HG02588 (cell line): ENCODE measurements at regions not wholly inside any gene's neighbourhood (a gene's known extent, or its start where the extent isn't known, plus 50 kb on each side); places are given as distances from the start of the nearest gene placed in this dataset.

Experiments
- ATAC-seq: cut with Tn5 transposase; IDR thresholded peaks from one replicate; pipeline ENCODE4 v1.9.1; 2021; ENCODE audit warnings: mild to moderate bottlenecking, moderate library complexity; ENCODE audit not compliant: unreplicated experiment

DNA sequence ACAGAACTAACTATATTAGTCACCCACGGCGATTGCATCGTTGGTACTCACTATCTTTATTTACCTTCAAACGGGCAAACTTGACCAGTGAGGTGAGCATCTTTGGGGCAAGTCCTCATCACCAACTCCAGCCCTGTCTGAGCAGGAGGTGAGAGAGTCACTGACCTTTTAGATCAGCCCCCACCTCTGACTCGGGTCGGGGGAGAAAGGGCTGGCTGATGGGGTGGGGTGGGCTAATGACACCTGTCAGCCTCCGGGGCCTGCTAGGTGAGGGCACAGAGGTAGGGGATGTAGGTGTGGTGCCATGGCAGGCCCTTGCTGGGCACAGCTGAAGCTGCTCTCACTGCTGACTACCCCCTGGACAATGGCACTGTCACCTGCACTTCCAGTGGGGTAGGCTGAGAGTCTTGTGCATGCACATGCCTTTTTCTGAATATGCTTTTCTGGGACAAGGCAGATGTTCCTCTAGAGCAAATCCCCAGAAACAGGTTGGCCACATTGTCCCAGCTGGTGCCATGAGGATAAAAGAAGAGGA lies 359.5 kb upstream of the MKI67 start:
- ATAC-seq = no peak

DNA sequence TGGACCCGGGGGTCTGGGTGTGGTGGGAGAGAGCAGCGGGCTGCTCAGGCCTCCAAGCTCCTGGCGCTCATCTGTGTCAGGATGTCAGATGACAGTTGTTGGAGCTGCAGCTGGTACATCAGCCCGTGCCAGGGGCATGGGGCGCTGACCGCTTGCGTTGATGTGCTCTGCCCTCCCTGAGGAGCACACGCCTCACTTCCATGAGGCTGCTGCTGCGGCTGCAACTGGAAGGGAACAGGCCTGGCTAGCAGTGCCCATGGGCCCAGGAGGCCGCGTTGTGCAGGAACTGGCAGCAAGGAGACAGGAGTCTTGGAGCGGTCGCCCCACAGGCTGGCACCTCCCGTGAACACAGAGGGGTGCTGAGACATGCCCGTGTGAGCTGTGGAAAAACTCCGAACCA lies 361.3 kb upstream of the MKI67 start:
- no peak for ATAC-seq

DNA sequence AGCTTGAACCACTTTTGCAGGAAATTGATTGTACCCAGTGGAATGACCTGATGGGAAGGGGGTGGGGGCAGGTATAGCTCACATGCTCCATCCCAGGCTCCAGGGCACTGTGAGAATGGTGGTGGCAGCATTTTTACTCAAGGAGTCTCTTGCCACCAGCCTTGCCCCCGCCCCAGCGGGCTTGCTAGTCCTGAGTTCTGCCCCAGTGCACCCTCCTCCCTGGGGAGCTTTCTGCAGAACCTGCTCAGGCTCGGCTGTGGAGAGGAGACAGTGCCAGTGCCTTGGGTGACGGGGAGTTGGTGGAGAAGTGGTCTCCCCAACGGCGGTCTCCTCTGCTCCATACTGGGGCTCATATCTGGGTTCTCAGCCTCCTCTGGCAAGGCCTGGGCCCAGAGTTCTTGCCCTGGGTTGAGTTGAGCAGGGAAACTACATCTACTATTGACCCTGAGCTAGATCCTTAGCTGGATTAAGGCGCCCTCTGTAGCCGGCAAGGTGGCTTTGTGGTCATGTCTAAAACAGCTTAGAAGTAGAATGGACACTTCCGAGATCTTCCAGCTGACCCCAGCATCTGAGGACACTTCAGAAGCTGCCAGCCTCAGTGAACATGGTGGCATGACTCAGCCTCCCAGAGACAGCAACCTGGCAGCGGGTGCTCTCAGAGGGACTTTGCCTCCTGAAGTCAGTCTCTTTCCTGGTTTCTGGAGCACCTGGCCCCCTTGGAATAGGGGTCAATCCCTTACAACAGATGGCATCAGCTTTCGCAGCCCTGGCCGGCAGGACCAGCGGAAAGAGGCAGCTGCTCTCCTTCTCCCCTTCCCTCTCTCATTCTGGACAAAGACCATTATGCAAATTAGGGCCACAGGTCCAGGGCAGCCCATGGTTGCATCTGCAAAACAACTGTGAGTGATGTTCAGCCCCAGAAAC lies 363.4 kb upstream of the MKI67 start:
- ATAC-seq = no peak

DNA sequence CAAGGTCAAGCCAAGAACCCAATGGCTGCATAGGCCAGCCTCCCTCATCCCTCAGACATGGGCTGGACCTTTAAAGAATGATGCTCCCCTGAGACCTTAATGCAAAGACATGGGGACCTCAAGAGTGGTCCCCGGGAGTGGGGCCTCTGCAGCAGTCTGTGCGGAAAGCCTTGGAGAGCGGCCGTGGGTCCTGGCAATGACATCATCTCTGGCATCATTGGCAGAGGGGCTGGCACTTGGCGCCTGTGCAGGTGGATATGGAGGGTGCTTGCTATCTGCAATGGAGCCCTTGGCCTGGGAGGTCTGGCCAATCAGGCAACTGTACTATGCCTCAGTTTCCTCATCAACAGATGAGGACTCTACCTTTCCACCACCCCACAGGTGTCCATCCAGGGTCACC lies 365.5 kb upstream of the MKI67 start:
- no peak for ATAC-seq

DNA sequence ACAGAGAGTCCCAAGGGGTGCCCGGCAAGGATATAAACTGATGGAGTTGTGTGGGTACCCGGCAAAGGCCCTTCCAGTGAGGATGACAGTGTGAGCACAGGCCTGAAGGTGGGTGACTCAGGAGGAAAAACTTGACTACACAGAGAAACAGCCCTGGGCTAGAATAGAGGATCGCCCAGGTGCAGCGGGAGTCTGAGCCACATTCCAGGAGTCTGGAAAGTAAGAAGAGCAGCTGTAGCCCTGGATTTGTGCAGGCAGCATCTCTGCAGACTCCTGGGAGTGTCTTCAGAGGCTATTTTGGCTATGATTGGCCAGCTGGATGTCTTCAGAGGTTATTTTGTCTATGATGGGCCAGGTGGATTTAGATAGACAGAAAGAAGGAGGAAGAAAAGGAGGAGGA lies 367.6 kb upstream of the MKI67 start:
- ATAC-seq = no peak

DNA sequence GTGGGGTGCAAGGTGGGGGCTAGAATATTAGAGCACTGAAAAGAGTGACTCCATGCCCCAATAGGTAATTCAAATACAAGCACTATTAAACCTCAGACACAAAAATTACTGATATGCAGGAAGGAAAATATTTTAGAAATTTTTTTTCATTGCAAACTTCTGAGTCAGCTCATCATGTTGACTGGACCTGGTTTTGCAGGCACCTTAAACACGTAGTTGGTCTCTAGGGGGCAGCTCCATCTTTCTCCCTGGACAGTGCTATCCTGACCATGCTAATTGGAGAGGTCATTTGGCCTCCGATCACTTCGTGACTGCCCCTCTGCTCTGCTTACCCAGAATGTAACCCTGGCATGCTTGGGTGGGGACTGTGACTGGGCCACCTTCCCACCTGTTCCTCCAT lies 368.4 kb upstream of the MKI67 start:
- no peak for ATAC-seq

DNA sequence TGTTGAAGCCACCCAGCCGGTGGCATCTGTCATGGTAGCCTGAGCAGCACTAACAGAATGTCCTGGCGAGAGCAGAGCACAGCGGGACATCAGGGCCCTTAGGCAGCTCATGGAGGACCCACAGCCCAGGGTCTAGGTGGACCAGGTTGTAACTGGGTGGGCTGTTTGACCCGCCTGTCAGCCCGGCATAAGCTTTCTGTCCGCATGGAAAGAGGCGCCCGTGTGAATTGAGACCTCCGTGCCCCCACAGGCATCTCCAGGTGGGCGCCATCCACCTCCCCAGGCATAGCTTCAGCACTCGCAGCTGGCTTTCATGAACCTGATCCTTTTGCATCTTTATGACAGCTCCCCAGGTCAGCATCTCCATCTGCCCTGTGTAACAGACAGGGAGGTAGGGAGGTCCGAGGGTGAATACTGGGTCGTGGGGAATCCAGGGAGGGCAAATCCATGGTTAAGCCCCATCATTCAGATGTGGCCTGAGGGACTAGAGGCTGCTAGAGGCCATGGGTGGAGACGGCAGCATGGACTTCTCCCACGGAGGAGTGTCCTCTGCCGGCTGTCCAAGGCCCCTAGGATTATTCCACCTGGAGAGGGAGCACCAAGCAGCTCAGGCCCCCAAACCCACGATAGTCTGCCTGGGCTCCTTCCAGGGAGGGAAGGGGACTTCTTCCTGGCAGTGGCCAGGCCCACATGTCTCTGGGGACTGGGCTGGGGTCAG lies 371.6 kb upstream of the MKI67 start:
- ATAC-seq = no peak

DNA sequence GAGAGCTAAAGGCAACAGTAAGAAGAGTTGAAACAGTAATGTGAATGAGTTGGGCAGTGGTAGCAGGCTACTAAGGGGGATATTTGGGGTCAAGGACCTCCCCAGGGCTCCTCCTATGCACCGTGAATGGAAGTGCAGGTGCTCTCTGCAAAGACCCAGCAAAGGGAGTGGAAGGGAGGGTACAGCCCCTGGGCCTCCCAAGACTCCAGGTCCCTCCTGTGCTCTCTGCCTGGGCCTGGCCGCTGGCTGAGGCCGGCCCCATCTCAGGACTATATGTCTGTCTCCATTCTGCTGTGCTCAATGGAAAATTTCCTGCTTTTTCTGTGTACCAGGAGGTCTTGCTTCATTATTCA lies 372.1 kb upstream of the MKI67 start:
- ATAC-seq = no peak

DNA sequence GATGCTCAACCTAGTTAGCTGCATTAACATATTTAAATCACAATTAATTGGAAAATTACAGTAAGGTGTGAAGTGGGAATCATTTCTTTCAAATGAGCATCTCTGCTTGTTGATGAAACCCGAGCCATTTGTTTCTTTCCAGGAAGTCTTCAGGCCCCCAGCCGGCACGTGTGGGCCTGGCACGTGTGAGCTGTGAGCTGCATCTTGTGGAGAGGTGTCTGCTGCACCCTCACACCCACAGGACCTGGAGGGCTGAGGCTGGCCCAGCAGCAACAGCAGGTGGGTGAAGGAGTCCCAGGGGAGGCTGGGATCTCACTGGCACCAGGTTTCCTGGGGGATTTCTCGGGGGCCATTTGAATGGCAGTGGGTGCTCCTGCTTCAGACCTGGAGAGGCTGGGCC lies 372.5 kb upstream of the MKI67 start:
- no peak for ATAC-seq

DNA sequence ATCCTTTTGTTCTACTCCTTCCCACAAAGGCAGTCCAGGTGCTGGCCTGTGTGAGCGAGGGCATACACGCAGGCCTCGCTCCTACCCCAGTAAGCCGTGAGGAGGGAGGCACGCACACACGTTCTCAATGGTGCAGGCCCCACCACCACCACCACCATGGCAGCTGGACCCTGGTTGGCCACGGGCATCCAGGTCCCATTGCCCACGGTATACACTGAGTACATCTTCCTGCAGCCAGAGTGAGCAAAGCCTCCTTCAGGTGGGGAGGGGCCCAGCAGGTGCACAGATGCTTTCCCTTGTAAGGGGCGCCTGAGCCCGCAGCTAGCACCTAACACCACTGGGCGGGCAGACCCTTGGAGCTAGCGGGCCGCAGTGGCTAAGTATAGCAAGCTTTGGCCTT lies 373.3 kb upstream of the MKI67 start:
- no peak for ATAC-seq

DNA sequence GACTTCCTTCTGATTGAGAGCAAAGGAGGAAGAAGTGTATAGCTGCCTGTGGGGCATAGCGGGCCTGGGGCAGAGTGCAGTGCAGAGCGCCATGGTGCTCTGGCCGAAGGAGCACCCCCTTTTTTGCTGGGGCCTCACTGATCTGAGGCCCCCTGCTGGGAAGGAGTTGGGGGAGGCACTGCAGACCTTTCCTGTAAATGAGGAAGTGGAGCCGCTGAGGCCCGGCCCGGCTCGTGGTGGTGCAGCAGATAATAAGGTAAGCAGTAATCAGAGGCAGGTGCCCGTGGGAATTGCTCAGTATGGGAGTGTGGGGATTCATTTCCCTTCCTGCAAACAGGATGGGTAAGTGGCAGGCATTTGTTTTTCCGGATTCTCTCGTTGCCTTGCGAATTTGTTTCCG lies 373.7 kb upstream of the MKI67 start:
- ATAC-seq = no peak

DNA sequence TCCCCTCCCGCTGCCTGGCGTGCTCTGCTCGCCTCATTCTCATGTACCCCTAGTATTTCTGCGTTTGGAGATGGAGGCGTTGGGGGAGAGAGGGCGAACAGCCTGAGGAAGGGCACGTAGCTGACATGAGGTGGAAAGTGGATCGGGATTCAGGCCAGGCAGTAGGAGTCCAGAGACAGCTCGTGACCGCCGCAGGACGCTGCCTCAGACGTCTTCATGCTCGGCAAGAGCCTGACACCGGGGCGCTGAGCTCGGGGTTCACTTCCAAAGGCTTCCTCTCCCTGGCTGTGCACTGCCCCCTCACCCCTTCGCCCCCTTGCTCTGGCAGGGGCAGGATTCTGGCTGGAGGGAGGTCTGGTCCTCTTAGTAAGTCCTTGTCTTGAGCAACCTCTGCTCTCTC lies 374.4 kb upstream of the MKI67 start:
- no peak for ATAC-seq

DNA sequence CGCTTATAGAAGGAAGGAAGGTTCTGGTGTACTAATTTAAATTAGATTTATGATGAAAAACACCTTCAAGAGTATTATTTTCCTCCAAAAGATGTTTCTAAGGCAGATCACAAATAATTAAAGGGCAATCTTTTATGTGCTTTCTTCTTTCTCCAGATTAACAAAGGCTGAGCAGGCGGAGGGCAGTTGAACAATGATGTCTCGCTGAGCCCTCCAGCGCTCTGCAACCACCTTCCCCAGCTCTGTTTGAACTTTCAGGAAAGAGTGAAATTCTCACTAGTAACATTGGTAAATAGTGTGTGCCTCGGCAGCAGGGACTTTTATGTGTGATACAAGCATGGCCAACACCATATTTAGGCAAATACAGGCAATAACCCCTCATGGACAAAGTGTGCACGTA lies 379.1 kb upstream of the MKI67 start:
- no peak for ATAC-seq

DNA sequence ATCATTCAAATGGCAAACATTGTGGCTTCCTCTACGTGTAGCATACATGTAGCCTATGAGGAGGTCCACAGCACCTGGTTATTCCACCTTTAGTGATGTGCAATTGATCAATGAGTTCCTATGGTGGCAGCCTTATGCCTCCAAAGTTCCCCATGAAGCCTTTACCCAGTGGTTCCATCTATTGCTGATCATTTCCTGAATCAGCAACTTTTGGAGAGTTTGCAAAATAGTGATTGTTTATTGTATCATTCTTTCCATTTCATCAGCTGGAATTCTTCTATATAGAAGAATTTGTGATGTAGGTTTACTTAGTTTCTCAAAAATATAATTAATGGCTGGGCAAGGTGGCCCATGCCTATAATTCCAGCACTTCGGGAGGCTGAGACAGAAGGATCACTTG lies 380.2 kb upstream of the MKI67 start:
- ATAC-seq = no peak

DNA sequence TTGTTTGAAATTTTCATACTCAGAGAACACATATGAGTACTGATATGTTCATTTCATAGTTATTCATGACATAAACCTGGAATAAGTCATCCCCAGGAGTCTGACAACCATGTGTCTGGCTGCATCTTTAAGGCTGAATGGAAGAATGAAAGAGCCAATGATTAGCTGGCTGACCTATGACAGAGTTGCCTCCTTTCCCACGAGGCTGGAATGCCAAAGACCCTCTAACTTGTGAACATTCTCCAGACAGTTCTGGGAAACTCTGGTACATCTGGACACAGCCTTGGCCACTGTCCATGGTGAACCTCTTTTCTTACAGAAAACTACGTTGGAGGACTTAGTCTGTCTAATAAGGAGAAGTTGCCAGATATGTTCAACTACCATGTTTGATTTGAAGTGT lies 380.8 kb upstream of the MKI67 start:
- ATAC-seq = no peak

DNA sequence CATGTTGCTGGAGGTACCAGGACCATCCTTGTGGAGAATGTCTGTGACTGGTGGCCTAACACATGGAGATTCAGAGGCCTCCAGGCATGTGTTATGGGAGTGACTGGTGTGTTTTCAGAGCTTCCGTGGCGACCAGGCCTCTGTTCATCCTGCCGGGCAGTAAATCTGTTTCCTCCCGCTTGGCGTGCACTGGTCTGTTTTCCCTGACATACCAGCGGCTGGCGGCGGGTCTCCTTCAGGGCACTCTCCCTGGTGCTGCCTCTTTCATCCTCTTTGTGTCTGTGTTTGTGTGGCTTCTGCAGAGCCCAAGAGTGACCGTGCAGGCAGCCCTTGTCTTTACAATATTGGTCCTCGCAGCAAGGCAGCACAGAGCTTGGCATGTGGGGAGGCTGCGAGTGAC lies 385.1 kb upstream of the MKI67 start:
- ATAC-seq = no peak

DNA sequence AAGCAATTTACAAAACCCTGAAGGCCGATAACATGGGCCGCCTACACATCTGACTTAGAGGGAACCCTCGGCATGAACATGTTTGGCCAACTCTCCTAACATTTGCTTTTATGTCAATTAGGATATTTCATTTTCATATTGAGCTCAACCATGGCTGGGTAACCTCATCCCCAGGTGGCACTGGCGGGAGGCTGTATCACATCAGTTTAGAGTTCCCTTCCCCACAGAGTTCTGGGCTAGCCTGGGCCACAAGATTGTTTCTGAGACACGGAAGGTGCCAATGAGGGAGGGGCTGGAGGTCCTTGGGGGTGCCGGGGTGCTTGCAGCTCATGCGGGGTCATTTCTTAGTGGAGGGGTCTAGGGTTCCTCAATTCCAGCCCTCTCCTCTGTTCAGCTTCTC lies 386.5 kb upstream of the MKI67 start:
- no peak for ATAC-seq

DNA sequence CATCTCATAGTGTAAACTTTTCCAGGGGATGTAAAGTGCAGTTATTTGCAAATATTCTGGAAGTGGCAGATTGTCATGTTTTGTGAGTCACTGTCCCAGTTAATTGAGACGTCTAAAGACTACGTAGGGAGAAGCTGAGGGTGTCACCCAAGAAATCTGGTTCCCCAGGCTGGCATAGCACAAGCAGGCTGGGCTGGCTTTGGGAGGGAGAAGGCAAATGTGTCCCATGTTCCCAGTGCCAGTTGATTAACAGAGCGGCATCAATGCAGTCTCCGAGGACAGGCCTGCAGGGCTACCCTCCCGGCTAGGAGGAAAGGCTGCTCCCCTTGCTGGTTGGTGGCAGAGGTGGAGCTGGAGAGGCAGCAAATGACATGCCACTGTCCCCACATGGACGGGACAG lies 388.3 kb upstream of the MKI67 start:
- ATAC-seq = no peak

DNA sequence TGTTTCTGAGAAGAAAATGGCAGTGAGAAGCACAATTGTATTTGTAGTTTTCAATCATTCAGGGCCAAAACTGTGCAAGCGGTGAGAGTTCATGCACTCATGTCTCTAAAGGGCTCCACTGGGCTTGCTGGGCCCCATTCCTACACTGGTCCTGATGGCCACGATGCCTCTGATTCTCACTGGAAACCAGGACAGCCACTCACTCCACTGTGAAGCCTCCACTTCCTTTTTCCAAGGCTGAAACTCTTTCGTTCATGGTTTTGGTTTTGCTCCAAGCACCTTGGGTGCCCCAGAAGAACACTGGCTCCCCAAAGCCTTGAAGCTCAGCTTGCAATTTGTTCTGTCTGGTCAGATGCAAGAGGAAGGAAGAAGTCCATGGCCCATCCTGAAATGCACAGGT lies 390.0 kb upstream of the MKI67 start:
- ATAC-seq = no peak

DNA sequence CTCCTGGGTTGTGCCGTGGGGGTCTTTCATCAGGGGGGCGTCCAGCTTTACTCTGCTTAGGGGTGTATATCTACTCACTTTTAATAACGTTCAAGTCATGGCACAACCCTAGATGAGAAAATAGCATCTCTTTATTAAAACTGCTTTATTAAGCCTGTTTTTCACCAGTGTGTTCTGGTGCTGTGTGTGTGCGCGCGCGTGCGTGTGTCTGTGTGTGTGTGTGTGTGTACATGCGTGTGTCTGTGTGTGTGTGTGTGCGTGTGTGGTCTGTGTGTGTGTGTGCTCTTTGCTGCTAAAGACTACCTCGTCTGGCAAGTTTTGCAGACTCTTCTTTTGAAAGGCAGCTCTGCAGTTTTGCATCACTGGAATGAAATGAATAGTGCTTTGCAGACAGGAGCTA lies 390.9 kb upstream of the MKI67 start:
- no peak for ATAC-seq

DNA sequence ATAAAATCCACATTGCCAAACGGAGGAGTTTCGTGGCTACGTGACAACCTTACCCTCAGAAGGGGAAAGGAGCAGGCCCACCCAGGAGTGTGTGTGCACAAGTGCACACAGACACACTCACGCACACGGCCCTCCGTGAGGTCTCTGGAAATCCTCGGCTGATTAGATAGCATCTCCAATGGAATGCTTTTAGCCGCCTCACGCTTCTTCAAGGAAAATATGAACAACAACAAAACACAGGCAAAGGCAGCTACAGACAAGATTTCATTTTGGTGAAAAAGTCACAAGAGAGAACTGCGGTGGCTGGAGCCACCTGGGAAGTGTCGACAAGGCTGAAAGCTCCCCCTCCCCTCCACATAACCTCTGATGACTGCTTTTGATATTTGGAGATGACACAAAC lies 391.8 kb upstream of the MKI67 start:
- no peak for ATAC-seq

DNA sequence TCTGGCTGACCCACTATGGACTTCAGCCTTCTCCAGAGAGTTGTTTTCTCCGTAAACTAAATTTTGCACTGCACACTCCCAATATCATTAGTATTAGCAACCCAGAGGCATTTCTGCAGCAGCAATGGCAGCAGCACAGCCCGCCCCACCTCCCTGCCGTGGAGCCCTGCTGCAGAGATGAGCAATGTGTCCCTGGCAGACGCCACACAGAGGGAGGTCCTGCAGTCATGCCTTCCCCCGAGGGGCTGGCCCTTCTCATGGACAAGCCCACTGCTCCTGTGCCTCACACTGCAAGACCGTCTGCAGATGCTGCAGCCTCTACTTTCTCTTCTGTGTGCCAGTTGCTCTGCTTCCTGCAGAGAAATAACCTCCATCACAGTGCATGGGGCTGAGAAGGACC lies 393.4 kb upstream of the MKI67 start:
- no peak for ATAC-seq
